NCI-H1092 (cell line): ENCODE measurements at regions not wholly inside any gene's neighbourhood (a gene's known extent, or its start where the extent isn't known, plus 50 kb on each side); places are given as distances from the start of the nearest gene placed in this dataset.

Source experiments
- DNase-seq: peaks from one replicate; lab custom pipeline; 2025; lab: John Stamatoyannopoulos, UW

GRCh38 chr11:131121426-131122333, 205.4 kb upstream of the SNX19 start:
- no peak for DNase-seq

- no peak for DNase-seq
Observed at GRCh38 chr11:131122448-131122847, 206.2 kb upstream of the SNX19 start.

GRCh38 chr11:131129474-131129873, 213.2 kb upstream of the SNX19 start:
- DNase-seq = no peak

- DNase-seq = no peak
Observed at GRCh38 chr11:131135611-131136010, 219.3 kb upstream of the SNX19 start.

GRCh38 chr11:131136486-131136885, 220.2 kb upstream of the SNX19 start:
- no peak for DNase-seq

- DNase-seq = no peak
Observed at GRCh38 chr11:131137046-131137445, 220.8 kb upstream of the SNX19 start.

- no peak for DNase-seq
Observed at GRCh38 chr11:131138731-131139130, 222.5 kb upstream of the SNX19 start.

- no peak for DNase-seq
Observed at GRCh38 chr11:131145791-131146190, 224.6 kb upstream of the NTM start.

GRCh38 chr11:131146827-131147490, 223.5 kb upstream of the NTM start:
- DNase-seq = no peak

- no peak for DNase-seq
Observed at GRCh38 chr11:131154351-131154750, 216.1 kb upstream of the NTM start.

- DNase-seq = no peak
Observed at GRCh38 chr11:131157678-131158077, 212.7 kb upstream of the NTM start.

- DNase-seq = no peak
Observed at GRCh38 chr11:131160846-131161245, 209.6 kb upstream of the NTM start.

GRCh38 chr11:131163613-131164012, 206.8 kb upstream of the NTM start:
- no peak for DNase-seq

- DNase-seq = no peak
Observed at GRCh38 chr11:131165036-131165435, 205.4 kb upstream of the NTM start.

GRCh38 chr11:131168839-131169713, 201.3 kb upstream of the NTM start:
- no peak for DNase-seq

GRCh38 chr11:131172011-131172410, 198.4 kb upstream of the NTM start:
- no peak for DNase-seq

GRCh38 chr11:131178020-131178419, 192.4 kb upstream of the NTM start:
- no peak for DNase-seq

- no peak for DNase-seq
Observed at GRCh38 chr11:131178596-131178995, 191.8 kb upstream of the NTM start.

GRCh38 chr11:131179836-131180235, 190.6 kb upstream of the NTM start:
- DNase-seq = no peak

- no peak for DNase-seq
Observed at GRCh38 chr11:131185915-131186314, 184.5 kb upstream of the NTM start.

GRCh38 chr11:131186629-131187101, 183.8 kb upstream of the NTM start:
- no peak for DNase-seq

GRCh38 chr11:131190446-131190845, 180.0 kb upstream of the NTM start:
- DNase-seq = no peak
